Heart left ventricle (tissue), 16 donors: ENCODE measurements at regions not wholly inside any gene's neighbourhood (a gene's known extent, or its start where the extent isn't known, plus 50 kb on each side); places are given as distances from the start of the nearest gene placed in this dataset.
A peak's percentile ranks its signal among the peaks of the same experiment; 100 is the strongest.

Experiments used
- ATAC-seq, 4 donors: fragments of 200-7000 bp; cut with Tn5 transposase; one replicate each; pipeline ENCODE4 v1.9.1; 2020 to 2022; ENCODE audit warnings: moderate library complexity in 4 of 4, mild to moderate bottlenecking in 3 of 4, moderate number of reproducible peaks in 1 of 4
- DNase-seq, 5 donors: peaks; one replicate each; pipeline ENCODE4 v3.0.0-alpha.2; 2020
- H3K27ac ChIP-seq, 12 donors: fragments of 200-600 bp; sonication (generic) in 4 of 12; one replicate each; pipeline versions ENCODE4 v1.5.0 to v1.8.0; 2016 to 2022; ENCODE audit warnings: mild to moderate bottlenecking in 2 of 12
- H3K27me3 ChIP-seq, 9 donors: fragments of 200-600 bp; sonication (generic) in 2 of 9; one replicate each; pipeline versions ENCODE4 v1.5.1 to v1.8.0; 2016 to 2022; ENCODE audit warnings: mild to moderate bottlenecking in 3 of 9
- H3K36me3 ChIP-seq, 9 donors: fragments of 200-600 bp; sonication (generic) in 2 of 9; one replicate each; pipeline versions ENCODE4 v1.5.0 to v1.8.0; 2018 to 2022; ENCODE audit warnings: mild to moderate bottlenecking in 2 of 9
- H3K4me1 ChIP-seq, 12 donors: fragments of 200-600 bp; sonication (generic) in 4 of 12; one replicate each; pipeline versions ENCODE4 v1.5.0 to v1.8.0; 2016 to 2022; ENCODE audit warnings: mild to moderate bottlenecking in 3 of 12
- H3K4me3 ChIP-seq, 12 donors: fragments of 200-600 bp; sonication (generic) in 4 of 12; one replicate each; pipeline versions ENCODE4 v1.5.0 to v1.8.0; 2017 to 2022; ENCODE audit warnings: mild to moderate bottlenecking in 9 of 12, moderate library complexity in 4 of 12
- H3K9me3 ChIP-seq, 12 donors: fragments of 200-600 bp; sonication (generic) in 4 of 12; one replicate each; pipeline versions ENCODE4 v1.5.0 to v1.8.0; 2016 to 2022; ENCODE audit warnings: mild to moderate bottlenecking in 1 of 12
- POLR2A ChIP-seq, 2 donors: fragments of 450-650 bp; IDR thresholded peaks; one replicate each; pipeline ENCODE4 v1.6.1; 2017; ENCODE audit warnings: antibody characterized with exemption in 2 of 2, mild to moderate bottlenecking in 2 of 2, moderate library complexity in 2 of 2
- WGBS, 4 donors: extraction: QIAGEN DNeasy Blood & Tissue Kit in 2 of 4; methylation state at CpG; one replicate each; pipeline versions ENCODE4 v1.1.5 to v1.1.7; 2013 to 2018; 5-methylcytosine and 5-hydroxymethylcytosine counted together
- intact Hi-C, 10 donors: fragments of 100-400 bp; cut with DNase I; formaldehyde crosslinking; loops; one replicate each; pipeline versions ENCODE4 v1.11.1 to v1.14.2; 2022
- TF ChIP-seq, protein P1 (sequence below), 12 donors: fragments of 200-600 bp; sonication (generic) in 4 of 12; IDR thresholded peaks; one replicate each; pipeline versions ENCODE4 v1.5.0 to v1.8.0; 2018 to 2022; ENCODE audit warnings: antibody characterized with exemption in 12 of 12, mild to moderate bottlenecking in 5 of 12
- donor health status: ischemic (EF 13 %, LVEDD 7.1; RV severe dilation, severe dysfunction).
- donor health status: healthy with polysubstance abuse.
- donor health status: DM: no; HTN: yes; CAD: no.
- donor health status: DM: no; HTN: no; CAD: no.
- donor health status: ischemic (EF 25% LVEDD 6.9; RV normal size, moderate dysfunction).
- donor health status: ischemic (EF 25% LVEDD 5.7; RV mildly dilated, moderate dysfunction).
- donor health status: healthy.
- donor health status: DM: yes; HTN: yes; CAD: no.
- donor health status: ischemic (EF 35%, LVEDD 5.7; RV mildly dilated, moderate dysfunction).
- donor health status: nonischemic (EF 11% LVEDD 7.7; RV severe dilation, severe dysfunction).
- donor health status: DM: yes; HTN: yes; CAD: no.
- donor health status: PGD.
- donor health status: ischemic (EF 29% LVEDD 5.4; RV normal size, mild dysfunction).
- donor health status: nonischemic (EF 23%, LVEDD 6.1; RV moderate dilation, normal function).

DNA sequence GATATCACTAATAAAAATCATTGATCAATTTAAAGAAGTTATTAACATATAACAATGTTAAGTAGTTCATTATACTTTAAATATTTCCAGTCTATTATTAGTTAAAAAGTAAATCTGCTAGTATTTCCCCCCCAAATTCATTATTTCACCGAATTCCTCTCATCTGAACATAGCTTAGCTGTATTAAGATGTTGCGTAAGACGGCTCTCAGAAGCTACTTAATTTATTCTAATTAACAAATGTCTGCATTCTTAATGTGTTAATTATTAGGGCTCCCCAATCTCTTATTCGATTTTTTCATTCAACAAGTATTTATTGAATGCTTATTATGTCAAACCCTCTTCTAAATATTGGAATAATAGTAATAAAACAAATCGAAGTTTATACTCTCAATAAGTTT is 290.7 kb downstream of the TRIML1 start:
- H3K9me3 ChIP-seq, result peaks cover 0 to 6% (median 0%) of the 10 kb centered on the region in 12 donors
- H3K27ac ChIP-seq, result no peak overlapping the region
- ATAC-seq (no peak), DNase-seq (no peak)
- WGBS, 4 donors, result 67 to 82% (median 75%) methylated on average over 5 of the region's 5 CpGs
- no peaks in the 10 kb centered on the region for H3K36me3 ChIP-seq
- TF ChIP-seq POLR2A (IDR thresholded peaks at IDR 0.05), result no peak
- TF ChIP-seq, protein P1, sequence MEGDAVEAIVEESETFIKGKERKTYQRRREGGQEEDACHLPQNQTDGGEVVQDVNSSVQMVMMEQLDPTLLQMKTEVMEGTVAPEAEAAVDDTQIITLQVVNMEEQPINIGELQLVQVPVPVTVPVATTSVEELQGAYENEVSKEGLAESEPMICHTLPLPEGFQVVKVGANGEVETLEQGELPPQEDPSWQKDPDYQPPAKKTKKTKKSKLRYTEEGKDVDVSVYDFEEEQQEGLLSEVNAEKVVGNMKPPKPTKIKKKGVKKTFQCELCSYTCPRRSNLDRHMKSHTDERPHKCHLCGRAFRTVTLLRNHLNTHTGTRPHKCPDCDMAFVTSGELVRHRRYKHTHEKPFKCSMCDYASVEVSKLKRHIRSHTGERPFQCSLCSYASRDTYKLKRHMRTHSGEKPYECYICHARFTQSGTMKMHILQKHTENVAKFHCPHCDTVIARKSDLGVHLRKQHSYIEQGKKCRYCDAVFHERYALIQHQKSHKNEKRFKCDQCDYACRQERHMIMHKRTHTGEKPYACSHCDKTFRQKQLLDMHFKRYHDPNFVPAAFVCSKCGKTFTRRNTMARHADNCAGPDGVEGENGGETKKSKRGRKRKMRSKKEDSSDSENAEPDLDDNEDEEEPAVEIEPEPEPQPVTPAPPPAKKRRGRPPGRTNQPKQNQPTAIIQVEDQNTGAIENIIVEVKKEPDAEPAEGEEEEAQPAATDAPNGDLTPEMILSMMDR (IDR thresholded peaks at IDR 0.05), result no peak
- intact Hi-C loops, result no loop called here
- H3K4me3 ChIP-seq, result no peak overlapping the region
- H3K4me1 ChIP-seq, result peaks cover 0 to 6% (median 0%) of the 10 kb centered on the region in 12 donors
- no peaks in the 10 kb centered on the region for H3K27me3 ChIP-seq

DNA sequence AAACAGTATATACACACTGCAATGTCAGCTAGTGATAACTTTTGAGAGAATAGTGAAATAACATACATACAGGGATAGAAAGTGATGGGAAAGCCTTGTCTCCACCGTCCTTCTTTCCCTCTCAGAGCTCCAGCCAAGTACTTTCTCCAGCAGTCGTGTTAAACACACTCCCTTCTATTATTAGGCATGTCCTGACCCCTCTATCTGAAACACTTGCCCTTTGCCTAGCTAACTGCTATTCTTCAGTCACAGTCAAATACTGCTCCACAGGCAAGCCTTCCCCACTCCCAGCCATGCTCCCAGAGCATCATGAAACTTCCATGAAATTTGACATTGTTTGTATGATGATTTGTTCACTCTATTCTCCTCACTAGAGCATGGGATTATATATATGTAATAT is 291.1 kb downstream of the TRIML1 start:
- no peak overlapping the region for H3K27ac ChIP-seq
- H3K9me3 ChIP-seq, result peaks cover 0 to 3% (median 0%) of the 10 kb centered on the region in 12 donors
- H3K27me3 ChIP-seq, result no peaks in the 10 kb centered on the region
- H3K4me3 ChIP-seq, result no peak overlapping the region
- H3K4me1 ChIP-seq, result peaks cover 0 to 6% (median 0%) of the 10 kb centered on the region in 12 donors
- intact Hi-C loops, result no loop called here
- DNase-seq (no peak), ATAC-seq (peak in 3 of 4 donors; percentile 50 to 61 (median 52))
- H3K36me3 ChIP-seq, result no peaks in the 10 kb centered on the region
- 7 to 13% (median 11%) methylated on average over 2 of the region's 2 CpGs for WGBS, 4 donors
- TF ChIP-seq POLR2A (IDR thresholded peaks at IDR 0.05), result no peak
- TF ChIP-seq, protein P1 (IDR thresholded peaks at IDR 0.05), result no peak

DNA sequence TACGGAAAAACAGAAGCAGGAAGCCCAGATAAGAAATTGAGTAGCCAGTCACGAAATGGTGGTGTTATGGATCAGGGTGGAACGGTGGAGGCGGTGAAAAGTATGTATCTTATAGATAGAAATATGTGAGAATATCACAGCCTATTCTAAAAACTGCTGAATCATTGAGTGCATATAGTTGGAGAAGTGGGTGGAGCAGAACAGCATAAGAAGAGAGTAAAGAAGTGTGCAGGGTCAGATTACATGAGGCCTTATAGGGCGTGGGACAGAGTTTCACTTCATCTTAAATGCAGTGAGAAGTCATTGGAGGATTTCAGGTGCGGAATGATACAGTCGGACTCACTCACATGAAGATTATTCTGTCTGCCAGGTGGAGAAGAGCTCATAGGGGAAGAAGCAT is 293.1 kb downstream of the TRIML1 start:
- intact Hi-C loops, result no loop called here
- DNase-seq (no peak), ATAC-seq (no peak)
- WGBS, 4 donors, result 75 to 84% (median 82%) methylated on average over 7 of the region's 7 CpGs
- Histone ChIP-seq H3K4me3 (no peak overlapping the region), H3K27me3 (no peaks in the 10 kb centered on the region), H3K9me3 (no peaks in the 10 kb centered on the region), H3K36me3 (no peaks in the 10 kb centered on the region), H3K27ac (no peak overlapping the region), H3K4me1 (peaks cover 0 to 6% (median 0%) of the 10 kb centered on the region in 12 donors)
- no peak for TF ChIP-seq POLR2A (IDR thresholded peaks at IDR 0.05)
- TF ChIP-seq, protein P1 (IDR thresholded peaks at IDR 0.05), result no peak

DNA sequence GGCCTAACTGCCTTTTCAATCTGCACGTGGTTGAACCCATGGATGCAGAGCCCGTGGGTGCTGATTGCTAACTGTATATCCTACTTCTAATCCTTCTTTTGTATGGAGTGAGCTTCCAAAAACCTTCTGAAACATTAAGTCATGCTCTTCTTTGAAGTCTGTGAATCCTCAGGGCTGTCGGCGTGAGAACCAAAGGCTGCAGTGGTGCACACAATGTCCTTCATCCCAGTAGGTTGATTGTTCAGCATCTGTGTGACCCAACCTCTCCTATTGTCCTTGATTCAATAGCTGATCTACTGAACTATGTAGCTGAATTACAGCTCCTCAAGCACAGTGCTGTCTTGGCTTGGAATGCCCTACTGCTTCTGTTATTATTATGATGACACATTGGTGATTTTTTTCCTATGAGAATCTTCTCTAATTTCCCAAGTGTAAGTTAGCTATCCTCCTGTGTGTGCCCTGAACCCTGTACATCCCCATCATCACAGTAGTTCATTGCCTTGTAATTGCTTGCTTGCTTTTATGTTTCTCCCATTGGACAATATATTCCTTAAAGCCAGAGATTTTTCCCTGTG is 294.6 kb downstream of the TRIML1 start:
- no peak for ATAC-seq
- Histone ChIP-seq H3K4me3 (no peak overlapping the region), H3K4me1 (peaks cover 0 to 4% (median 0%) of the 10 kb centered on the region in 12 donors), H3K9me3 (no peaks in the 10 kb centered on the region), H3K27ac (no peak overlapping the region), H3K27me3 (no peaks in the 10 kb centered on the region), H3K36me3 (no peaks in the 10 kb centered on the region)
- DNase-seq, result no peak
- TF ChIP-seq POLR2A (IDR thresholded peaks at IDR 0.05), result no peak
- TF ChIP-seq, protein P1 (IDR thresholded peaks at IDR 0.05), result no peak
- 85 to 92% (median 90%) methylated on average over 4 of the region's 4 CpGs for WGBS, 4 donors
- intact Hi-C loops, result no loop called here
